ENCODE measurements at regions not wholly inside any gene's neighbourhood (a gene's known extent, or its start where the extent isn't known, plus 50 kb on each side); places are given as distances from the start of the nearest gene placed in this dataset.

GRCh38 chr11:45432100-45432499, 146.0 kb upstream of the SYT13 start:
- TF ChIP-seq CTCF (IDR thresholded peaks at IDR 0.05) (no peak), MLX (CRISPR knock-in tag; IDR thresholded peaks at IDR 0.05) (no peak), CBFB (CRISPR knock-in tag; IDR thresholded peaks at IDR 0.05; ENCODE audit: low read depth) (no peak), NFE2L1 (CRISPR knock-in tag; IDR thresholded peaks at IDR 0.05) (no peak), ZNF416 (CRISPR knock-in tag; IDR thresholded peaks at IDR 0.05) (no peak), USF1 (CRISPR knock-in tag; IDR thresholded peaks at IDR 0.05) (no peak), ZNF281 (CRISPR knock-in tag; IDR thresholded peaks at IDR 0.05) (no peak), CREM (CRISPR knock-in tag; IDR thresholded peaks at IDR 0.05) (no peak), ATF1 (CRISPR knock-in tag; IDR thresholded peaks at IDR 0.05) (no peak), ZNF532 (CRISPR knock-in tag; IDR thresholded peaks at IDR 0.05; ENCODE audit: borderline replicate concordance) (no peak), CREB1 (CRISPR knock-in tag; IDR thresholded peaks at IDR 0.05) (no peak), SOX15 (CRISPR knock-in tag; IDR thresholded peaks at IDR 0.05) (no peak), E2F4 (CRISPR knock-in tag; IDR thresholded peaks at IDR 0.05; ENCODE audit: borderline replicate concordance, low read depth) (no peak), ELF4 (CRISPR knock-in tag; IDR thresholded peaks at IDR 0.05; ENCODE audit: low read depth) (no peak)
